Transverse colon (tissue), 4 donors: ENCODE measurements at regions not wholly inside any gene's neighbourhood (a gene's known extent, or its start where the extent isn't known, plus 50 kb on each side); places are given as distances from the start of the nearest gene placed in this dataset.

Experiments used
- DNase-seq: peaks from one replicate; pipeline ENCODE4 v3.0.0-alpha.2; 2019
- H3K27ac ChIP-seq, 4 donors: fragments of 200-600 bp; sonication (generic); 2 replicates each; pipeline ENCODE4 v1.5.1; 2016 to 2018; ENCODE audit warnings: inconsistent platforms in 4 of 4
- H3K27me3 ChIP-seq: fragments of 200-600 bp; sonication (generic); 2 replicates; pipeline ENCODE4 v1.5.1; 2017; ENCODE audit warnings: inconsistent platforms
- H3K36me3 ChIP-seq, 4 donors: fragments of 200-600 bp; sonication (generic); 2 replicates each; pipeline ENCODE4 v1.5.1; 2017 to 2019; ENCODE audit warnings: inconsistent platforms in 4 of 4
- H3K4me1 ChIP-seq, 4 donors: fragments of 200-600 bp; sonication (generic); 2 replicates each; pipeline ENCODE4 v1.5.1; 2017 to 2020; ENCODE audit warnings: inconsistent platforms in 4 of 4
- H3K4me3 ChIP-seq, 4 donors: fragments of 200-600 bp; sonication (generic); 1 replicate in 1 of 4; 2 replicates in 3 of 4; pipeline versions ENCODE4 v1.5.1 to v1.6.1; 2017 to 2019; ENCODE audit warnings: inconsistent platforms in 4 of 4
- H3K9me3 ChIP-seq, 2 donors: fragments of 200-600 bp; sonication (generic); 2 replicates each; pipeline ENCODE4 v1.5.1; 2017 to 2019; ENCODE audit warnings: inconsistent platforms in 2 of 2
- EP300 ChIP-seq: sonication (generic); formaldehyde crosslinking; IDR thresholded peaks from one replicate; pipeline ENCODE4 v1.6.1; 2017; ENCODE audit warnings: antibody characterized with exemption, low read depth
- POLR2A ChIP-seq: fragments of 450-650 bp; IDR thresholded peaks from one replicate; pipeline ENCODE4 v1.6.1; 2016; ENCODE audit warnings: antibody characterized with exemption, mild to moderate bottlenecking, moderate library complexity
- POLR2AphosphoS5 ChIP-seq, 3 donors: sonication (generic); formaldehyde crosslinking; IDR thresholded peaks; one replicate each; pipeline ENCODE4 v1.6.1; 2016; ENCODE audit warnings: antibody characterized with exemption in 3 of 3
- WGBS, 2 donors: methylation state at CpG; one replicate each; pipeline ENCODE4 v1.1.5; 2018; ENCODE audit warnings: low coverage in 1 of 2; 5-methylcytosine and 5-hydroxymethylcytosine counted together
- in situ Hi-C, 4 donors: fragments of 200-750 bp; cut with MboI; loops; one replicate each; pipeline versions ENCODE4 v1.15.0 to v1.15.1; 2017; ENCODE audit warnings: low sequenced_read_pairs in 3 of 4, low pct_ligation_motif_present in 1 of 4, low pct_unique_long_range_greater_than_20kb in 1 of 4
- intact Hi-C: fragments of 100-400 bp; cut with DNase I; formaldehyde crosslinking; loops from one replicate; pipeline ENCODE4 v1.15.1; 2023; ENCODE audit warnings: low total_unique reads
- TF ChIP-seq, protein P1 (sequence below), 5 experiments: fragments of 200-600 bp in 3 of 5; fragments of 450-650 bp in 2 of 5; sonication (generic) in 3 of 5; IDR thresholded peaks; 1 replicate in 2 of 5; 2 replicates in 3 of 5; pipeline ENCODE4 v1.5.1; 2016 to 2017; ENCODE audit warnings: antibody characterized with exemption in 5 of 5, inconsistent platforms in 3 of 5, mild to moderate bottlenecking in 2 of 5, moderate library complexity in 1 of 5

DNA sequence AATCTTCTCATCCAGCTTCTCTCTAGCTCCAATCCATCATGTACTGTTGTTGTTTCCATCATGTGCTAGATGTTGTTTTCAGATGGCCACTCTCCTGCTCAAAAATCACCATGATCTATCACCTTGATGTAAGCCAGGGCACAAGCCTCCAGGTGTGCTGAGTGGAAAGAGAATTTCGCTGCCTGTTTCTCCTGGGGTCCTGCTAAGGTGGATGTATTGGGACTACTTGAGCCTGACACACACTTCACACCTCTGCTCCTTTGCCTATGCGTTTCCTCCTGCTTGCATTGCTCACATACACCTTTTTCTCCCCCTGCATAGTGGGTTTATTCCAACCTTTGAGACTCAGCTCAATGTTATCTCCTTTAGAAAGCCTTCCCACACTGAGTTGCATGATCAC is 287.6 kb downstream of the CYRIA start:
- DNase-seq = no peak
- Histone ChIP-seq H3K9me3 (no peaks in the 10 kb centered on the region), H3K27ac (no peak overlapping the region), H3K36me3 (no peaks in the 10 kb centered on the region), H3K27me3 (no peaks in the 10 kb centered on the region), H3K4me3 (no peak overlapping the region), H3K4me1 (no peaks in the 10 kb centered on the region)
- 69 to 85% methylated on average over 2 of the region's 2 CpGs for WGBS, 2 donors
- in situ Hi-C loops (no loop called here), intact Hi-C loops (no loop called here)
- no peak for TF ChIP-seq POLR2AphosphoS5 (IDR thresholded peaks at IDR 0.05)
- no peak for TF ChIP-seq POLR2A
- TF ChIP-seq, protein P1, sequence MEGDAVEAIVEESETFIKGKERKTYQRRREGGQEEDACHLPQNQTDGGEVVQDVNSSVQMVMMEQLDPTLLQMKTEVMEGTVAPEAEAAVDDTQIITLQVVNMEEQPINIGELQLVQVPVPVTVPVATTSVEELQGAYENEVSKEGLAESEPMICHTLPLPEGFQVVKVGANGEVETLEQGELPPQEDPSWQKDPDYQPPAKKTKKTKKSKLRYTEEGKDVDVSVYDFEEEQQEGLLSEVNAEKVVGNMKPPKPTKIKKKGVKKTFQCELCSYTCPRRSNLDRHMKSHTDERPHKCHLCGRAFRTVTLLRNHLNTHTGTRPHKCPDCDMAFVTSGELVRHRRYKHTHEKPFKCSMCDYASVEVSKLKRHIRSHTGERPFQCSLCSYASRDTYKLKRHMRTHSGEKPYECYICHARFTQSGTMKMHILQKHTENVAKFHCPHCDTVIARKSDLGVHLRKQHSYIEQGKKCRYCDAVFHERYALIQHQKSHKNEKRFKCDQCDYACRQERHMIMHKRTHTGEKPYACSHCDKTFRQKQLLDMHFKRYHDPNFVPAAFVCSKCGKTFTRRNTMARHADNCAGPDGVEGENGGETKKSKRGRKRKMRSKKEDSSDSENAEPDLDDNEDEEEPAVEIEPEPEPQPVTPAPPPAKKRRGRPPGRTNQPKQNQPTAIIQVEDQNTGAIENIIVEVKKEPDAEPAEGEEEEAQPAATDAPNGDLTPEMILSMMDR (IDR thresholded peaks at IDR 0.05) = no peak
- TF ChIP-seq EP300 = no peak

- Histone ChIP-seq H3K27ac (no peak overlapping the region), H3K4me1 (no peaks in the 10 kb centered on the region), H3K27me3 (no peaks in the 10 kb centered on the region), H3K36me3 (no peaks in the 10 kb centered on the region), H3K4me3 (no peak overlapping the region), H3K9me3 (no peaks in the 10 kb centered on the region)
- in situ Hi-C loops = no loop called here
- 62 to 64% methylated on average over 4 of the region's 4 CpGs for WGBS, 2 donors
- TF ChIP-seq POLR2AphosphoS5 (IDR thresholded peaks at IDR 0.05) (no peak), EP300 (no peak), POLR2A (no peak)
- TF ChIP-seq, protein P1 (IDR thresholded peaks at IDR 0.05) = no peak
- intact Hi-C loops = no loop called here
- no peak for DNase-seq
Observed at GRCh38 chr2:16375981-16376380, 289.7 kb downstream of the CYRIA start.

GRCh38 chr2:16375351-16375750 is 290.3 kb downstream of the CYRIA start:
- Histone ChIP-seq H3K4me1 (no peaks in the 10 kb centered on the region), H3K27ac (no peak overlapping the region), H3K4me3 (no peak overlapping the region), H3K9me3 (no peaks in the 10 kb centered on the region), H3K36me3 (no peaks in the 10 kb centered on the region), H3K27me3 (no peaks in the 10 kb centered on the region)
- in situ Hi-C loops = no loop called here
- TF ChIP-seq POLR2AphosphoS5 (IDR thresholded peaks at IDR 0.05) (no peak), EP300 (no peak), POLR2A (no peak)
- TF ChIP-seq, protein P1 (IDR thresholded peaks at IDR 0.05) = no peak
- WGBS, 2 donors = 68 to 78% methylated on average over 2 of the region's 2 CpGs
- intact Hi-C loops = no loop called here
- DNase-seq = no peak

GRCh38 chr2:16374671-16375070 is 291.0 kb downstream of the CYRIA start:
- no peaks in the 10 kb centered on the region for H3K9me3 ChIP-seq
- no peak for DNase-seq
- H3K4me3 ChIP-seq = no peak overlapping the region
- WGBS, 2 donors = 78 to 81% methylated on average over 6 of the region's 6 CpGs
- H3K36me3 ChIP-seq = no peaks in the 10 kb centered on the region
- H3K27me3 ChIP-seq = no peaks in the 10 kb centered on the region
- TF ChIP-seq, protein P1 (IDR thresholded peaks at IDR 0.05) = no peak
- TF ChIP-seq EP300 = no peak
- no peak for TF ChIP-seq POLR2AphosphoS5 (IDR thresholded peaks at IDR 0.05)
- TF ChIP-seq POLR2A = no peak
- intact Hi-C loops (no loop called here), in situ Hi-C loops (no loop called here)
- no peaks in the 10 kb centered on the region for H3K4me1 ChIP-seq
- H3K27ac ChIP-seq = no peak overlapping the region
